ENCODE measurements at regions not wholly inside any gene's neighbourhood (a gene's known extent, or its start where the extent isn't known, plus 50 kb on each side); places are given as distances from the start of the nearest gene placed in this dataset.
"Not testable (repeated sequence)": the region's sequence is repeated elsewhere in the genome, so short reads cannot be mapped to it uniquely, and the experiment has no call there.

DNA sequence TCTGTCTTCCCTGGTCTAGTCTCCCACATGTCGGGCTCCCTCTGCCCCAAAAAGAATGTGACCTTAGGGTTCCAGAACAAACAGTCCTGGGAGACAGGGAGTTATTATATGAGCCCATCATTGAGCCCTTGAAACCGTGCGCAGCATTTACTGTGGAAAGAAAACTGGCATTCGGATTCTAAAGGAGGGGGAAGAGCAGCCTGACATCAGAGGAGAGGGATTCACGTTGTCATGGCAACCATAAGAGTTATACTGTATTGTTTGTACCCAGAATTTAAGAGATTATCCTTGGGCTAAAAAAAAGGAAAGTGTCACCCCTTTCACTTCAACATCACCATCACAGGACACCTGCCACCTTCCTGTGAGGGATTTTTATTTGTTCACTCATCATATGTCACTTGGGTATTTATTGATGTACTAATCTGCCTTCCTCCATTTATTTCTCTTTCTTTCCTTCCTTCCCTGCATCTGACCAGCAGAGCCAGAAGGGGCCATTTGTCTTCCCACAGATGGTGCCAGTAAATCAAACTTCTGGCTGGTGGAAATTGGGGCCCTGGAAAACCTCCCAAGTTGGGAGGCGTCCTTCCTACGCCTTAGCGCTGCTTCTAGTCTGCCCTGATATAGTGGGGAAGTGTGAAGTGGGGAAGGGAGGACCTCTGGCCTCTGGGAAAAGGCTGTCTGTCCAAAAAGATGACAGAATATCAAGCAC is 64.9 kb upstream of the FRMPD3 start:
- in situ Hi-C loops (cut with HindIII; ENCODE audit: low sequenced_read_pairs) = no loop called here
- no peak overlapping the region for H3K4me3 ChIP-seq (ENCODE audit: low read depth, low read length)
- DNase-seq (ENCODE audit: low read depth, low spot score) = no peak
- TF ChIP-seq, protein P1, sequence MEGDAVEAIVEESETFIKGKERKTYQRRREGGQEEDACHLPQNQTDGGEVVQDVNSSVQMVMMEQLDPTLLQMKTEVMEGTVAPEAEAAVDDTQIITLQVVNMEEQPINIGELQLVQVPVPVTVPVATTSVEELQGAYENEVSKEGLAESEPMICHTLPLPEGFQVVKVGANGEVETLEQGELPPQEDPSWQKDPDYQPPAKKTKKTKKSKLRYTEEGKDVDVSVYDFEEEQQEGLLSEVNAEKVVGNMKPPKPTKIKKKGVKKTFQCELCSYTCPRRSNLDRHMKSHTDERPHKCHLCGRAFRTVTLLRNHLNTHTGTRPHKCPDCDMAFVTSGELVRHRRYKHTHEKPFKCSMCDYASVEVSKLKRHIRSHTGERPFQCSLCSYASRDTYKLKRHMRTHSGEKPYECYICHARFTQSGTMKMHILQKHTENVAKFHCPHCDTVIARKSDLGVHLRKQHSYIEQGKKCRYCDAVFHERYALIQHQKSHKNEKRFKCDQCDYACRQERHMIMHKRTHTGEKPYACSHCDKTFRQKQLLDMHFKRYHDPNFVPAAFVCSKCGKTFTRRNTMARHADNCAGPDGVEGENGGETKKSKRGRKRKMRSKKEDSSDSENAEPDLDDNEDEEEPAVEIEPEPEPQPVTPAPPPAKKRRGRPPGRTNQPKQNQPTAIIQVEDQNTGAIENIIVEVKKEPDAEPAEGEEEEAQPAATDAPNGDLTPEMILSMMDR (IDR thresholded peaks at IDR 0.05; ENCODE audit: low read depth, low read length) = no peak

DNA sequence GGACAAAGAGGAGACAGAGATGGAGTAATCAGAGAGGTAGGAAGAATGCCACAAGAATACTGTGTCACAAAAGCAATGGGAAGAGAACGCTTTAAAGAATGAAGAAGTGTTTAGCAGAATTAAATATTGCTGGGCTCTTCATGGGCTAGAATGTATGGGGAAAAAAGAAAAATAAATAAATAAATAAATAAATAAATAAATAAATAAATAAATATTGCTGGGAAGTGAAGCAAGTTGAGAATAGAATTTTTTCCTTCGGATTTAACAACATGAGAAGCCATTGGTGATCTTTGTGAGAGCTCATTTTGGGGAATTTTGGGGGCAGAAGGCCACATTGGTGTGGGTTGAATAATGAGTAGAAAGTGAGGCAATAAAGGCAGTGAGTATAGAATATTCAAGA is 59.7 kb upstream of the FRMPD3 start:
- in situ Hi-C loops (cut with HindIII; ENCODE audit: low sequenced_read_pairs) = no loop called here
- no peak overlapping the region for H3K4me3 ChIP-seq (ENCODE audit: low read depth, low read length)
- no peak for DNase-seq (ENCODE audit: low read depth, low spot score)
- TF ChIP-seq, protein P1 (IDR thresholded peaks at IDR 0.05; ENCODE audit: low read depth, low read length) = no peak

DNA sequence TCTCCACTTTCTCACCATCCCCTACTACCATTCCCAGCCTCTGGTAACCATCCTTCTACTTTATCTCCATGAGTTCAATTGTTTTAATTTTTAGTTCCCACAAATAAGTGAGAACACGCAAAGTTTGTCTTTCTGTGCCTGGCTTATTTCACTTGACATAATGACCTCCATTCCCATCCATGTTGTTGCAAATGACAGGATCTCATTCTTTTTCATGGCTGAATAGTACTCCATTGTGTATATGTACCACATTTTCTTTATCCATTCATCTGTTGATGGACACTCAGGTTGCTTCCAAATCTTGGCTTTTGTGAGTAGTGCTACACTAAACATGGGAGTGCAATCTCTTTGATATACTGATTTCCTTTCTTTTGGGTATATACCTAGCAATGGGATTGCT is 55.8 kb upstream of the FRMPD3 start:
- H3K4me3 ChIP-seq (ENCODE audit: low read depth, low read length); in situ Hi-C loops (cut with HindIII; ENCODE audit: low sequenced_read_pairs); DNase-seq (ENCODE audit: low read depth, low spot score): not testable (repeated sequence)

DNA sequence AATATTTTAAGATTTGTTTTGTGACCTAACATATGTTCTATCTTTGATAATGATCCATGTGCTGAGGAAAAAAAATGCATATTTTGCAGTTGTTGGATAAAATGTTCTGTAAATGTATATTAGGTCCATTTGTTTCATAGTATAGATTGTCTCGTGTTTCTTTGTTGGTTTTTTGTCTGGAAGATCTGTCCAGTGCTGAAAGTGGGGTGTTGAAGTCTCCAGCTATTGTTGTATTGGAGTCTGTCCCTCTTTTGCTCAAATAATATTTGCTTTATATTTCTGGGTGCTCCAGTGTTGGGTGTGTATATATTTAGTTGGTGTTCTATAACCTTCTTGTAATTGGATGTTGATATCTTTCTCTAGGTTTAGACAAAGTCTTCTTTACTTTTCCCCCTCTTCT is 53.2 kb upstream of the FRMPD3 start:
- in situ Hi-C loops (cut with HindIII; ENCODE audit: low sequenced_read_pairs) = no loop called here
- no peak overlapping the region for H3K4me3 ChIP-seq (ENCODE audit: low read depth, low read length)
- no peak for DNase-seq (ENCODE audit: low read depth, low spot score)
- TF ChIP-seq, protein P1 (IDR thresholded peaks at IDR 0.05; ENCODE audit: low read depth, low read length) = no peak

DNA sequence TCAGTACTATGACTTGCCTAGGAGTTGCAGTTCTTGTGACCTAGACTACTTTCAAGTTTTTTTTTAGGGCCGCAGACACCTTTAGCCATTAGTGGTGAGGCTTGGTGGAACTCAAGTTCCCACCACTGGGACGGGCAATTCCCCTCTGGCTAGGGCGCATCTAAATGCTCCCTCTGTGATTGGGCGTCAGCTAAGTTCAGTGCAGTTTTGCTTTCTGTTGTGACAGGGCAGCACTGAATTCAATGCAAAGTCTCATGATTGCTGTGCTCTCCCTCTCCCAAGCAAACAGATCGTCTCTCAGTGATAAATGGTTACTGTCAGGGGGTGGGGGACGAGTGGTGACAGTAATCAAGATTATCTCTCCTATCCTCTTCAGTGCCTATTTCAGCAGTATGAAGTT is 52.7 kb upstream of the FRMPD3 start:
- TF ChIP-seq, protein P1 (IDR thresholded peaks at IDR 0.05; ENCODE audit: low read depth, low read length) = no peak
- in situ Hi-C loops (cut with HindIII; ENCODE audit: low sequenced_read_pairs) = no loop called here
- H3K4me3 ChIP-seq (ENCODE audit: low read depth, low read length) = no peak overlapping the region
- DNase-seq (ENCODE audit: low read depth, low spot score) = no peak

DNA sequence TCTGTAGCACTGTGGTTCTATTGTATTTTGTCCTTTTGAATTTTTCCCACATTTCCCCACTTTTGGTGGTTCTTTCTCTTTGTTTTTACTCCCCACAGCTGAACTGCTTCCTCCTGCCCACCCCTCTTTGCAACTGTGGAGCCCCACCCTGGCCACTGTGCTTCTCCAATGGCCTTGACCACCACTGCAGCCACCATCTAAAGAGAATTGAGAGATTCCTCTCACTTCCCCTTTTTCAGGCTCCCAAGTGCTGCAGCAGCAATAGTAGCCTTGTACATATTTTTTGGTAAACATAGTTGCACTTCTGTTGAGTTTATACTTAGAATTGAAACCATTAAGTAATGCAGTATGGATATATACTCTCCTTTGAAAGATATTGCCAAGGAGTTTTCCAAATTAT is 51.3 kb upstream of the FRMPD3 start:
- TF ChIP-seq, protein P1 (IDR thresholded peaks at IDR 0.05; ENCODE audit: low read depth, low read length) = no peak
- in situ Hi-C loops (cut with HindIII; ENCODE audit: low sequenced_read_pairs) = no loop called here
- no peak overlapping the region for H3K4me3 ChIP-seq (ENCODE audit: low read depth, low read length)
- no peak for DNase-seq (ENCODE audit: low read depth, low spot score)
